ENCODE measurements at regions not wholly inside any gene's neighbourhood (a gene's known extent, or its start where the extent isn't known, plus 50 kb on each side); places are given as distances from the start of the nearest gene placed in this dataset.

GRCh38 chr2:105951384-105951694 lies 206.6 kb downstream of the NCK2 start:
- TF ChIP-seq, protein P1, sequence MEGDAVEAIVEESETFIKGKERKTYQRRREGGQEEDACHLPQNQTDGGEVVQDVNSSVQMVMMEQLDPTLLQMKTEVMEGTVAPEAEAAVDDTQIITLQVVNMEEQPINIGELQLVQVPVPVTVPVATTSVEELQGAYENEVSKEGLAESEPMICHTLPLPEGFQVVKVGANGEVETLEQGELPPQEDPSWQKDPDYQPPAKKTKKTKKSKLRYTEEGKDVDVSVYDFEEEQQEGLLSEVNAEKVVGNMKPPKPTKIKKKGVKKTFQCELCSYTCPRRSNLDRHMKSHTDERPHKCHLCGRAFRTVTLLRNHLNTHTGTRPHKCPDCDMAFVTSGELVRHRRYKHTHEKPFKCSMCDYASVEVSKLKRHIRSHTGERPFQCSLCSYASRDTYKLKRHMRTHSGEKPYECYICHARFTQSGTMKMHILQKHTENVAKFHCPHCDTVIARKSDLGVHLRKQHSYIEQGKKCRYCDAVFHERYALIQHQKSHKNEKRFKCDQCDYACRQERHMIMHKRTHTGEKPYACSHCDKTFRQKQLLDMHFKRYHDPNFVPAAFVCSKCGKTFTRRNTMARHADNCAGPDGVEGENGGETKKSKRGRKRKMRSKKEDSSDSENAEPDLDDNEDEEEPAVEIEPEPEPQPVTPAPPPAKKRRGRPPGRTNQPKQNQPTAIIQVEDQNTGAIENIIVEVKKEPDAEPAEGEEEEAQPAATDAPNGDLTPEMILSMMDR (IDR thresholded peaks at IDR 0.05; ENCODE audit: low read length) = no peak
- no peak for TF ChIP-seq EZH2phosphoT487 (IDR thresholded peaks at IDR 0.05; ENCODE audit: low read length)

Data from MM.1S (cell line).